HAP-1 (cell line): ENCODE measurements at regions not wholly inside any gene's neighbourhood (a gene's known extent, or its start where the extent isn't known, plus 50 kb on each side); places are given as distances from the start of the nearest gene placed in this dataset.

Experiments
- DNase-seq, 2 experiments: peaks; one replicate each; pipeline ENCODE4 v3.0.0-alpha.2; 2016 to 2020; ENCODE audit warnings: low spot score in 2 of 2
- H3K27me3 ChIP-seq: fragments of 250-450 bp; sonication (Bioruptor Pico); 2 replicates; pipeline ENCODE4 v1.5.1; 2020; ENCODE audit warnings: low read depth, mild to moderate bottlenecking, moderate library complexity
- H3K36me3 ChIP-seq: fragments of 250-450 bp; sonication (Bioruptor Pico); replicated peaks from 2 replicates; pipeline ENCODE4 v1.5.1; 2020; ENCODE audit warnings: mild to moderate bottlenecking
- H3K4me1 ChIP-seq: fragments of 250-450 bp; sonication (Bioruptor Pico); 2 replicates; pipeline ENCODE4 v1.5.1; 2020; ENCODE audit warnings: mild to moderate bottlenecking
- H3K4me3 ChIP-seq: fragments of 250-450 bp; sonication (Bioruptor Pico); 2 replicates; pipeline ENCODE4 v1.5.1; 2020; ENCODE audit warnings: mild to moderate bottlenecking, moderate library complexity
- H3K9me3 ChIP-seq: fragments of 250-450 bp; sonication (Bioruptor Pico); 2 replicates; pipeline ENCODE4 v1.5.1; 2020; ENCODE audit warnings: mild to moderate bottlenecking, moderate library complexity
- in situ Hi-C: fragments of 300-500 bp; cut with MboI; formaldehyde crosslinking; loops from 3 replicates; pipeline ENCODE4 v1.14.3; 2020; ENCODE audit warnings: low sequenced_read_pairs, inconsistent platforms, mixed read lengths

- H3K36me3 ChIP-seq: no peaks in the 10 kb centered on the region
- H3K9me3 ChIP-seq: no peaks in the 10 kb centered on the region
- in situ Hi-C loops: no loop called here
- no peak overlapping the region for H3K4me3 ChIP-seq
- DNase-seq: no peak
- H3K27me3 ChIP-seq: no peaks in the 10 kb centered on the region
- H3K4me1 ChIP-seq: peaks cover 3% of the 10 kb centered on the region; the same call in 1 of the 2 replicates
Measured at GRCh38 chr18:61201511-61201910, 131.7 kb upstream of the CDH20 start.

GRCh38 chr18:61203151-61203550, 130.1 kb upstream of the CDH20 start:
- Histone ChIP-seq H3K4me1 (peaks cover 3% of the 10 kb centered on the region; the same call in 1 of the 2 replicates), H3K36me3 (no peaks in the 10 kb centered on the region), H3K27me3 (no peaks in the 10 kb centered on the region), H3K4me3 (no peak overlapping the region), H3K9me3 (no peaks in the 10 kb centered on the region)
- in situ Hi-C loops: no loop called here
- no peak for DNase-seq

GRCh38 chr18:61209801-61210200, 123.4 kb upstream of the CDH20 start:
- Histone ChIP-seq H3K9me3 (no peaks in the 10 kb centered on the region), H3K4me1 (peaks cover 3% of the 10 kb centered on the region; the same call in 1 of the 2 replicates), H3K4me3 (no peak overlapping the region), H3K27me3 (no peaks in the 10 kb centered on the region), H3K36me3 (no peaks in the 10 kb centered on the region)
- in situ Hi-C loops: no loop called here
- DNase-seq: no peak

GRCh38 chr18:61216051-61216450, 117.2 kb upstream of the CDH20 start:
- Histone ChIP-seq H3K9me3 (no peaks in the 10 kb centered on the region), H3K36me3 (no peaks in the 10 kb centered on the region), H3K4me1 (no peaks in the 10 kb centered on the region), H3K27me3 (no peaks in the 10 kb centered on the region), H3K4me3 (no peak overlapping the region)
- DNase-seq: no peak
- in situ Hi-C loops: no loop called here

- no peaks in the 10 kb centered on the region for H3K4me1 ChIP-seq
- in situ Hi-C loops: no loop called here
- no peak for DNase-seq
- H3K27me3 ChIP-seq: no peaks in the 10 kb centered on the region
- no peaks in the 10 kb centered on the region for H3K9me3 ChIP-seq
- H3K36me3 ChIP-seq: no peaks in the 10 kb centered on the region
- no peak overlapping the region for H3K4me3 ChIP-seq
Measured at GRCh38 chr18:61222206-61222605, 111.0 kb upstream of the CDH20 start.

GRCh38 chr18:61225336-61225735, 107.9 kb upstream of the CDH20 start:
- in situ Hi-C loops: no loop called here
- H3K4me3 ChIP-seq: no peak overlapping the region
- DNase-seq: no peak
- no peaks in the 10 kb centered on the region for H3K9me3 ChIP-seq
- no peaks in the 10 kb centered on the region for H3K4me1 ChIP-seq
- H3K27me3 ChIP-seq: no peaks in the 10 kb centered on the region
- H3K36me3 ChIP-seq: no peaks in the 10 kb centered on the region

GRCh38 chr18:61236356-61237057, 96.7 kb upstream of the CDH20 start:
- in situ Hi-C loops: no loop called here
- Histone ChIP-seq H3K4me1 (no peaks in the 10 kb centered on the region), H3K9me3 (no peaks in the 10 kb centered on the region), H3K27me3 (no peaks in the 10 kb centered on the region; the same call in 1 of the 2 replicates), H3K36me3 (no peaks in the 10 kb centered on the region), H3K4me3 (no peak overlapping the region)
- DNase-seq: no peak

- no peaks in the 10 kb centered on the region for H3K36me3 ChIP-seq
- DNase-seq: no peak
- no peaks in the 10 kb centered on the region for H3K4me1 ChIP-seq
- no peaks in the 10 kb centered on the region for H3K9me3 ChIP-seq
- in situ Hi-C loops: no loop called here
- H3K27me3 ChIP-seq: no peaks in the 10 kb centered on the region; the same call in 1 of the 2 replicates
- no peak overlapping the region for H3K4me3 ChIP-seq
Measured at GRCh38 chr18:61237529-61237928, 95.7 kb upstream of the CDH20 start.

- DNase-seq: no peak
- in situ Hi-C loops: no loop called here
- no peaks in the 10 kb centered on the region; the same call in 1 of the 2 replicates for H3K27me3 ChIP-seq
- no peaks in the 10 kb centered on the region for H3K4me1 ChIP-seq
- no peaks in the 10 kb centered on the region for H3K9me3 ChIP-seq
- no peak overlapping the region for H3K4me3 ChIP-seq
- H3K36me3 ChIP-seq: no peaks in the 10 kb centered on the region
Measured at GRCh38 chr18:61239051-61239450, 94.2 kb upstream of the CDH20 start.

- H3K9me3 ChIP-seq: no peaks in the 10 kb centered on the region
- H3K27me3 ChIP-seq: no peaks in the 10 kb centered on the region; the same call in 1 of the 2 replicates
- no peaks in the 10 kb centered on the region for H3K36me3 ChIP-seq
- no peaks in the 10 kb centered on the region for H3K4me1 ChIP-seq
- no peak for DNase-seq
- H3K4me3 ChIP-seq: no peak overlapping the region
- in situ Hi-C loops: no loop called here
Measured at GRCh38 chr18:61241260-61241853, 91.9 kb upstream of the CDH20 start.

GRCh38 chr18:61244632-61245031, 88.6 kb upstream of the CDH20 start:
- no peaks in the 10 kb centered on the region for H3K36me3 ChIP-seq
- no peaks in the 10 kb centered on the region for H3K9me3 ChIP-seq
- in situ Hi-C loops: no loop called here
- no peaks in the 10 kb centered on the region for H3K4me1 ChIP-seq
- no peak overlapping the region for H3K4me3 ChIP-seq
- no peaks in the 10 kb centered on the region for H3K27me3 ChIP-seq
- no peak for DNase-seq

GRCh38 chr18:61245276-61245675, 88.0 kb upstream of the CDH20 start:
- in situ Hi-C loops: no loop called here
- H3K27me3 ChIP-seq: no peaks in the 10 kb centered on the region
- no peaks in the 10 kb centered on the region for H3K9me3 ChIP-seq
- no peak overlapping the region for H3K4me3 ChIP-seq
- no peak for DNase-seq
- H3K36me3 ChIP-seq: no peaks in the 10 kb centered on the region
- no peaks in the 10 kb centered on the region for H3K4me1 ChIP-seq

- Histone ChIP-seq H3K4me3 (no peak overlapping the region), H3K9me3 (no peaks in the 10 kb centered on the region), H3K27me3 (no peaks in the 10 kb centered on the region), H3K36me3 (no peaks in the 10 kb centered on the region), H3K4me1 (no peaks in the 10 kb centered on the region)
- in situ Hi-C loops: no loop called here
- DNase-seq: no peak
Measured at GRCh38 chr18:61248589-61248988, 84.6 kb upstream of the CDH20 start.

GRCh38 chr18:61256291-61256690, 76.9 kb upstream of the CDH20 start:
- in situ Hi-C loops: no loop called here
- Histone ChIP-seq H3K27me3 (no peaks in the 10 kb centered on the region), H3K9me3 (no peaks in the 10 kb centered on the region), H3K4me1 (no peaks in the 10 kb centered on the region), H3K36me3 (no peaks in the 10 kb centered on the region), H3K4me3 (no peak overlapping the region)
- DNase-seq: no peak
